H1 (cell line): ENCODE measurements at regions not wholly inside any gene's neighbourhood (a gene's known extent, or its start where the extent isn't known, plus 50 kb on each side); places are given as distances from the start of the nearest gene placed in this dataset.

Experiments
- RAD21 ChIP-seq, 2 experiments: IDR thresholded peaks in 1 of 2; conservative IDR thresholded peaks in 1 of 2; 2 replicates each; pipeline ENCODE4 v1.6.1; 2011; ENCODE audit warnings: low read depth in 2 of 2, low read length in 2 of 2, improper control_type of control experiment in 1 of 2, inconsistent platforms in 1 of 2, mild to moderate bottlenecking in 1 of 2, moderate library complexity in 1 of 2
- SIN3A ChIP-seq, 2 experiments: IDR thresholded peaks in 1 of 2; conservative IDR thresholded peaks in 1 of 2; 2 replicates each; pipeline ENCODE4 v1.6.1; 2011 to 2012; ENCODE audit warnings: low read length in 2 of 2, improper control_type of control experiment in 1 of 2, low read depth in 1 of 2, mild to moderate bottlenecking in 1 of 2
- SP2 ChIP-seq: IDR thresholded peaks from 2 replicates; pipeline ENCODE4 v1.6.1; 2012; ENCODE audit warnings: mild to moderate bottlenecking, low read length, inconsistent platforms

DNA sequence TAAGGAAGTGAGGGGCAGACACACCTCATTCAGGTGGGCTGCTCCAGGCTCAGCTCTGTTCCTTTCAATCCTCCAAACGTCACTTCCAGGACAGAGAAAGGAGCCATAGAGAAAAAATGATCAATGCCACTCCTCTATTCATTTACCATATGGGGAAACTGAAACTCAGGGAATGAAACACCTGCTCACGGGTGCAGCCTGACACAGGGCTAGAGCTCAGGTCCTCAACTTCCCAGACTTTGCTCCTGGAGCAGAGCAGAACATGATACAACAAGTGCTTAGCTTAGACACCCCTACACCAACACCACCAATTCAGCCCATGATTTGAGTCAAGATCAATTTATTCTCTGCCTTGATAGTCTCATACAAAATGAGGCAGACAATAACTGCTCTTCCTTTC is 58.5 kb upstream of the LPP start (continued):
- TF ChIP-seq RAD21 (IDR thresholded peaks at IDR 0.05 in 1 of 2, conservative IDR thresholded peaks at IDR 0.05 in 1 of 2; ENCODE audit: low read depth in 2 of 2, low read length in 2 of 2), result no peak
- TF ChIP-seq SP2, result no peak
- no peak for TF ChIP-seq SIN3A (conservative IDR thresholded peaks at IDR 0.05 in 1 of 2, IDR thresholded peaks at IDR 0.05 in 1 of 2; ENCODE audit: low read depth in 1 of 2, low read length in 2 of 2)
